NCI-H2171 (cell line): ENCODE measurements at regions not wholly inside any gene's neighbourhood (a gene's known extent, or its start where the extent isn't known, plus 50 kb on each side); places are given as distances from the start of the nearest gene placed in this dataset.

Experiments used
- DNase-seq: peaks from one replicate; lab custom pipeline; 2025; lab: John Stamatoyannopoulos, UW

GRCh38 chr12:115583591-115583990 lies 693.9 kb downstream of the MED13L start:
- DNase-seq = no peak

- DNase-seq = no peak
These were observed 700.1 kb downstream of the MED13L start for GRCh38 chr12:115577401-115577800.

GRCh38 chr12:115574826-115575225 lies 702.7 kb downstream of the MED13L start:
- DNase-seq = no peak

GRCh38 chr12:115572440-115572839 lies 705.1 kb downstream of the MED13L start:
- DNase-seq = no peak

- no peak for DNase-seq
These were observed 706.0 kb downstream of the MED13L start for GRCh38 chr12:115571446-115571845.

- DNase-seq = no peak
These were observed 706.5 kb downstream of the MED13L start for GRCh38 chr12:115571027-115571426.

GRCh38 chr12:115570069-115570777 lies 707.3 kb downstream of the MED13L start:
- no peak for DNase-seq

GRCh38 chr12:115569345-115570068 lies 708.0 kb downstream of the MED13L start:
- no peak for DNase-seq

- DNase-seq = no peak
These were observed 719.2 kb downstream of the MED13L start for GRCh38 chr12:115558281-115558680.

GRCh38 chr12:115553622-115554021 lies 723.9 kb downstream of the MED13L start:
- DNase-seq = no peak

- DNase-seq = no peak
These were observed 734.2 kb downstream of the MED13L start for GRCh38 chr12:115543269-115543668.

GRCh38 chr12:115542656-115543055 lies 734.8 kb downstream of the MED13L start:
- no peak for DNase-seq

GRCh38 chr12:115541891-115542421 lies 735.5 kb downstream of the MED13L start:
- no peak for DNase-seq

GRCh38 chr12:115528466-115528865 lies 749.0 kb downstream of the MED13L start:
- DNase-seq = no peak

- no peak for DNase-seq
These were observed 755.6 kb downstream of the MED13L start for GRCh38 chr12:115521771-115522409.

- no peak for DNase-seq
These were observed 757.6 kb downstream of the MED13L start for GRCh38 chr12:115519887-115520286.

- DNase-seq = no peak
These were observed 758.1 kb downstream of the MED13L start for GRCh38 chr12:115519359-115519758.

GRCh38 chr12:115517913-115518312 lies 759.6 kb downstream of the MED13L start:
- DNase-seq = no peak

GRCh38 chr12:115511986-115512711 lies 765.3 kb downstream of the MED13L start:
- DNase-seq = no peak

GRCh38 chr12:115511305-115511704 lies 766.2 kb downstream of the MED13L start:
- DNase-seq = no peak

- DNase-seq = no peak
These were observed 768.5 kb downstream of the MED13L start for GRCh38 chr12:115508990-115509389.
